AG04450 (cell line): ENCODE measurements at regions not wholly inside any gene's neighbourhood (a gene's known extent, or its start where the extent isn't known, plus 50 kb on each side); places are given as distances from the start of the nearest gene placed in this dataset.

Experiments used
- CTCF ChIA-PET: fragments of 300-600, 350-600 bp; formaldehyde crosslinking; extraction: SDS; loops from one replicate; lab custom pipeline; 2022; ENCODE audit warnings: antibody characterized with exemption, inconsistent platforms; lab: Charles Lee
- POLR2A ChIA-PET: fragments of 350-600 bp; formaldehyde crosslinking; extraction: SDS; loops from one replicate; lab custom pipeline; 2021; ENCODE audit warnings: antibody characterized with exemption, inconsistent platforms; lab: Yijun Ruan, JAX
- DNase-seq: peaks from one replicate; pipeline ENCODE4 v3.0.0-alpha.2; 2011; ENCODE audit warnings: low read depth, low spot score
- H3K27ac ChIP-seq: one replicate; pipeline ENCODE4 v1.5.1; 2012; ENCODE audit warnings: low read depth, low read length, control low read depth
- H3K27me3 ChIP-seq: one replicate; pipeline ENCODE4 v1.6.0; 2012; ENCODE audit warnings: low read length; ENCODE audit not compliant: control insufficient read depth, insufficient read depth
- H3K4me3 ChIP-seq: 2 replicates; pipeline ENCODE4 v1.5.1; 2011; ENCODE audit warnings: mild to moderate bottlenecking, low read depth, low read length, control low read depth
- H3K9me3 ChIP-seq: 2 replicates; pipeline ENCODE4 v1.5.1; 2012; ENCODE audit warnings: low read length; ENCODE audit not compliant: control insufficient read depth, insufficient read depth
- CTCF ChIP-seq: IDR thresholded peaks from 2 replicates; pipeline ENCODE4 v1.5.1; 2011; ENCODE audit warnings: low read depth, low read length, control low read depth, inconsistent platforms

DNA sequence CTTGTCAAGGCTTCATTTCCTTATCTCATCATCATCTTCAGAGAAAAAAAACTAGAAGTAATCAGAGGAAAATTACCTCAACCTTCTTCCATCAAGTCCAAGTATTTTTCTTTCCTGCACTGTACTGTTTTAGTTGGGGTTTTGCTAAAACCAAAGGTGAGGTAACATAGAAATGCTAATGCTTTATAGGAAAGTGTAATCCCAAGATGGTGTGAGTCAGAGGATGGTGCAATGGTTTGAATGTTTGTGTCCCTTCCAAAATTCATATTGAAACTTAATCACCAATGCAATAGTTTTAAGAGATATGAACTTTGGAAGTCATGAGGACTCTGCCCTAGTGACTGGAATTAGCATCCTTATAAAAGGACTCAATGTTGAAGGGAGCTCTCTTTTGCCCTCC, 79.5 kb downstream of the KBTBD8 start:
- POLR2A ChIA-PET, result no interaction called here
- no peak for DNase-seq
- H3K4me3 ChIP-seq, result no peak overlapping the region
- H3K9me3 ChIP-seq, result no peaks in the 10 kb centered on the region
- no peaks in the 10 kb centered on the region for H3K27me3 ChIP-seq
- no peak for TF ChIP-seq CTCF
- H3K27ac ChIP-seq, result no peak overlapping the region
- CTCF ChIA-PET, result interaction anchor here (1.2 to 1.7 kb wide), 2 partner anchors 36 to 139 kb away, joined by 5 read pairs; no protein-coding TSS in a partner anchor

GRCh38 chr3:67082533-67083024, 84.5 kb downstream of the KBTBD8 start:
- H3K4me3 ChIP-seq, result no peak overlapping the region
- no peak for DNase-seq
- CTCF ChIA-PET, result interaction anchor here (0.6 to 1.1 kb wide), 2 partner anchors 31 to 145 kb away, joined by 3 to 6 read pairs; no protein-coding TSS in a partner anchor
- peaks cover 3% of the 10 kb centered on the region; the same call in 1 of the 2 replicates for H3K9me3 ChIP-seq
- H3K27ac ChIP-seq, result no peak overlapping the region
- no peak for TF ChIP-seq CTCF
- POLR2A ChIA-PET, result no interaction called here
- no peaks in the 10 kb centered on the region for H3K27me3 ChIP-seq

DNA sequence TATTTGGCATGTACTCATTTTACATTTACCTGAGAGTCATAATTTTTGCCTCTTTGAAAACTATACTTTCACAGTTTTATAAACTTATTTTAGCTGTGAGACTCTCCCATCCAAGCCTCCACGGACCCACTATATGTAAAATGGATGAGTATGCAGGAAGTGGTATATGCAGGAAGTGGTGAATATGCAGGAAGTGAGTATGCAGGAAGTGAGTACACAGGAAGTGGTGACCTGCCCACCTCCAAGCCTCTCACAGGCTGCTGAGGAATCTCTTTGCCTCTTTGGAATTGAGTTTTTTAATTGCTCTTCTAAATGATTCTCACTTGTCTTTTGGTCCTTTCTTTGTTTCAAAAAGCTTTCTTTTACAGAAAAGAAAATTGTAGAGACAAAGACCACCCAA, 85.2 kb downstream of the KBTBD8 start:
- POLR2A ChIA-PET, result no interaction called here
- H3K4me3 ChIP-seq, result no peak overlapping the region
- CTCF ChIA-PET, result interaction anchor here (1.1 to 1.8 kb wide), 2 partner anchors 27 to 31 kb away, joined by 3 to 5 read pairs; no protein-coding TSS in a partner anchor
- no peak for TF ChIP-seq CTCF
- DNase-seq, result no peak
- H3K27ac ChIP-seq, result no peak overlapping the region
- H3K27me3 ChIP-seq, result no peaks in the 10 kb centered on the region
- peaks cover 3% of the 10 kb centered on the region; the same call in 1 of the 2 replicates for H3K9me3 ChIP-seq

- ChIA-PET POLR2A (no interaction called here), CTCF (no interaction called here)
- H3K27me3 ChIP-seq, result no peaks in the 10 kb centered on the region
- H3K9me3 ChIP-seq, result peaks cover 3% of the 10 kb centered on the region; the same call in 1 of the 2 replicates
- H3K27ac ChIP-seq, result no peak overlapping the region
- no peak for DNase-seq
- no peak for TF ChIP-seq CTCF
- no peak overlapping the region for H3K4me3 ChIP-seq
These were observed 89.7 kb downstream of the KBTBD8 start for GRCh38 chr3:67087788-67088187.

DNA sequence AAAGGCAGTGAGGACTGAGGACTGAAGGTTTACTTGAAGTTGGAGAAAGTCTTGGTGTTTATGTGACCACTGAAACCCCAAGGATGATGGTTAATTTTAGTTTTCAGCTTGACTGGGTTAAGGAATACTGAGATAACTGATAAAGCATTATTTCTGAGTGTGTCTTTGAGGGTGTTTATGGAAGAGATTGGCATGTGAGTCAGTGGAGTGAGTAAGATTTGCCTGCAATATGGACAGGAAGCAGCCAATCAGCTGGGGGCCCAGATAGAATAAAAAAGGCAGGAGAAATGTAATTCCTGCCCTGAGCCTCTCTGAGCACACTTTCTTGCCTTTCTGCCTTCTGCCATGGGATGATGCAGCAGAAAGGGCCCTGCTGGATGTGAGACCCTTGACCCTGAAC, 92.4 kb downstream of the KBTBD8 start:
- no peak for DNase-seq
- Histone ChIP-seq H3K27me3 (no peaks in the 10 kb centered on the region), H3K4me3 (no peak overlapping the region), H3K27ac (no peak overlapping the region), H3K9me3 (no peaks in the 10 kb centered on the region)
- ChIA-PET CTCF (interaction anchor here (1.2 to 1.8 kb wide), 3 partner anchors 24 to 152 kb away, joined by 4 to 5 read pairs (median 4); no protein-coding TSS in a partner anchor), POLR2A (no interaction called here)
- no peak for TF ChIP-seq CTCF
